ENCODE measurements at regions not wholly inside any gene's neighbourhood (a gene's known extent, or its start where the extent isn't known, plus 50 kb on each side); places are given as distances from the start of the nearest gene placed in this dataset.

- peak in 2 of 3 donors; percentile 55 to 74 for TF ChIP-seq POLR2AphosphoS5 (IDR thresholded peaks at IDR 0.05)
- TF ChIP-seq CTCF (IDR thresholded peaks at IDR 0.05 in 8 of 11, conservative IDR thresholded peaks at IDR 0.05 in 3 of 11) = no peak
- TF ChIP-seq POLR2A (IDR thresholded peaks at IDR 0.05) = no peak
- DNase-seq = peak; percentile 89
- 10 to 25% (median 12%) methylated on average over 15 to 39 of the region's 39 CpGs for WGBS, 5 donors
- Histone ChIP-seq H3K4me1 (peaks cover 48 to 99% (median 86%) of the 10 kb centered on the region in 6 donors), H3K27me3 (replicated peaks in 1 of 7) (no peaks in the 10 kb centered on the region), H3K27ac (peak overlapping the region in 7 of 8 donors; percentile 38 to 93 (median 78)), H3K9me3 (no peaks in the 10 kb centered on the region), H3K36me3 (peaks cover 0 to 39% (median 22%) of the 10 kb centered on the region in 6 donors), H3K4me3 (peak overlapping the region; percentile 18 to 62 (median 38))
- intact Hi-C loops (cut with DNase I; ENCODE audit: low total_unique reads) = no loop called here
These were observed 93.8 kb downstream of the RFLNA start for GRCh38 chr12:124388679-124389137.

- DNase-seq = no peak
- Histone ChIP-seq H3K36me3 (peaks cover 0 to 41% (median 22%) of the 10 kb centered on the region in 6 donors), H3K4me3 (peak overlapping the region in 6 of 8 donors; percentile 14 to 62 (median 40)), H3K4me1 (peaks cover 46 to 98% (median 83%) of the 10 kb centered on the region in 6 donors), H3K27ac (peak overlapping the region in 5 of 8 donors; percentile 14 to 93 (median 83)), H3K9me3 (no peaks in the 10 kb centered on the region), H3K27me3 (replicated peaks in 1 of 7) (no peaks in the 10 kb centered on the region)
- TF ChIP-seq POLR2A (IDR thresholded peaks at IDR 0.05) = no peak
- TF ChIP-seq POLR2AphosphoS5 (IDR thresholded peaks at IDR 0.05) = no peak
- TF ChIP-seq CTCF (IDR thresholded peaks at IDR 0.05 in 8 of 11, conservative IDR thresholded peaks at IDR 0.05 in 3 of 11) = no peak
- WGBS, 5 donors = 69 to 85% (median 72%) methylated on average over 10 to 15 of the region's 15 CpGs
- intact Hi-C loops (cut with DNase I; ENCODE audit: low total_unique reads) = no loop called here
These were observed 93.3 kb downstream of the RFLNA start for GRCh38 chr12:124388038-124388671.

- 47 to 72% (median 66%) methylated on average over 10 to 24 of the region's 24 CpGs for WGBS, 5 donors
- Histone ChIP-seq H3K36me3 (peaks cover 0 to 47% (median 23%) of the 10 kb centered on the region in 6 donors), H3K9me3 (no peaks in the 10 kb centered on the region), H3K27ac (peak overlapping the region in 2 of 8 donors; percentile 17 to 93), H3K4me3 (peak overlapping the region in 2 of 8 donors; percentile 42 to 46), H3K27me3 (replicated peaks in 1 of 7) (no peaks in the 10 kb centered on the region), H3K4me1 (peaks cover 40 to 98% (median 80%) of the 10 kb centered on the region in 6 donors)
- DNase-seq = no peak
- TF ChIP-seq POLR2AphosphoS5 (IDR thresholded peaks at IDR 0.05) (peak in 2 of 3 donors; percentile 45 to 66), POLR2A (IDR thresholded peaks at IDR 0.05) (no peak), CTCF (IDR thresholded peaks at IDR 0.05 in 8 of 11, conservative IDR thresholded peaks at IDR 0.05 in 3 of 11) (no peak)
- intact Hi-C loops (cut with DNase I; ENCODE audit: low total_unique reads) = no loop called here
These were observed 92.6 kb downstream of the RFLNA start for GRCh38 chr12:124387528-124387911.
